Left ventricle myocardium inferior (tissue), 1 donor: ENCODE measurements at regions not wholly inside any gene's neighbourhood (a gene's known extent, or its start where the extent isn't known, plus 50 kb on each side); places are given as distances from the start of the nearest gene placed in this dataset.
A peak's percentile ranks its signal among the peaks of the same experiment; 100 is the strongest.

Experiments
- DNase-seq: peaks from one replicate; pipeline ENCODE4 v3.0.0-alpha.2; 2020
- H3K27ac ChIP-seq: fragments of 200-600 bp; replicated peaks from 2 replicates; pipeline ENCODE4 v1.8.0; 2021
- H3K27me3 ChIP-seq: fragments of 200-600 bp; 2 replicates; pipeline ENCODE4 v1.8.0; 2021; ENCODE audit warnings: low read depth
- H3K36me3 ChIP-seq: fragments of 200-600 bp; 2 replicates; pipeline ENCODE4 v1.8.0; 2021
- H3K4me1 ChIP-seq: fragments of 200-600 bp; 2 replicates; pipeline ENCODE4 v1.8.0; 2021
- H3K4me3 ChIP-seq: fragments of 200-600 bp; 2 replicates; pipeline ENCODE4 v1.8.0; 2021; ENCODE audit warnings: mild to moderate bottlenecking, moderate library complexity
- H3K9me3 ChIP-seq: fragments of 200-600 bp; replicated peaks from 2 replicates; pipeline ENCODE4 v1.8.0; 2021
- CTCF ChIP-seq: fragments of 200-600 bp; IDR thresholded peaks from 2 replicates; pipeline ENCODE4 v1.8.0; 2021; ENCODE audit warnings: antibody characterized with exemption, mild to moderate bottlenecking, borderline replicate concordance
- intact Hi-C: fragments of 100-400 bp; cut with micrococcal nuclease; formaldehyde crosslinking; loops from one replicate; pipeline ENCODE4 v1.11.0; 2022
- donor health status: DM: no; HTN: yes; CAD: no; lungs with severe emphysema.

GRCh38 chr11:69427906-69428880 lies 53.3 kb upstream of the LINC01488 start:
- TF ChIP-seq CTCF: no peak
- Histone ChIP-seq H3K9me3 (peaks cover 15% of the 10 kb centered on the region), H3K4me3 (no peak overlapping the region), H3K27ac (no peak overlapping the region), H3K27me3 (no peaks in the 10 kb centered on the region), H3K36me3 (no peaks in the 10 kb centered on the region), H3K4me1 (no peaks in the 10 kb centered on the region)
- DNase-seq: peak; percentile 6
- intact Hi-C loops: no loop called here

- no peaks in the 10 kb centered on the region for H3K36me3 ChIP-seq
- no peaks in the 10 kb centered on the region for H3K27me3 ChIP-seq
- DNase-seq: no peak
- H3K9me3 ChIP-seq: peaks cover 7% of the 10 kb centered on the region
- no peak for TF ChIP-seq CTCF
- H3K4me3 ChIP-seq: no peak overlapping the region
- no peaks in the 10 kb centered on the region for H3K4me1 ChIP-seq
- intact Hi-C loops: no loop called here
- H3K27ac ChIP-seq: no peak overlapping the region
These were observed 51.6 kb upstream of the LINC01488 start for GRCh38 chr11:69429716-69430491.

- no peak for DNase-seq
- TF ChIP-seq CTCF: no peak
- Histone ChIP-seq H3K27me3 (no peaks in the 10 kb centered on the region), H3K9me3 (peaks cover under 1% of the 10 kb centered on the region), H3K27ac (no peak overlapping the region), H3K4me1 (no peaks in the 10 kb centered on the region), H3K36me3 (no peaks in the 10 kb centered on the region), H3K4me3 (no peak overlapping the region)
- intact Hi-C loops: no loop called here
These were observed 50.9 kb upstream of the LINC01488 start for GRCh38 chr11:69430566-69430965.

- no peak overlapping the region for H3K4me3 ChIP-seq
- no peaks in the 10 kb centered on the region for H3K9me3 ChIP-seq
- DNase-seq: peak; percentile 3
- H3K27ac ChIP-seq: no peak overlapping the region
- no peaks in the 10 kb centered on the region for H3K36me3 ChIP-seq
- intact Hi-C loops: no loop called here
- no peak for TF ChIP-seq CTCF
- no peaks in the 10 kb centered on the region for H3K27me3 ChIP-seq
- H3K4me1 ChIP-seq: no peaks in the 10 kb centered on the region
These were observed 50.3 kb upstream of the LINC01488 start for GRCh38 chr11:69431136-69431535.
